AG04449 (cell line): ENCODE measurements at regions not wholly inside any gene's neighbourhood (a gene's known extent, or its start where the extent isn't known, plus 50 kb on each side); places are given as distances from the start of the nearest gene placed in this dataset.

Source experiments
- CTCF ChIA-PET: fragments of 350-600 bp; formaldehyde crosslinking; extraction: SDS; loops from one replicate; lab custom pipeline; 2021; ENCODE audit warnings: antibody characterized with exemption; lab: Yijun Ruan, JAX
- POLR2A ChIA-PET: fragments of 400-600, 350-600 bp; formaldehyde crosslinking; extraction: SDS; loops from one replicate; lab custom pipeline; 2020; ENCODE audit warnings: antibody characterized with exemption, inconsistent platforms; lab: Yijun Ruan, JAX
- DNase-seq: peaks from one replicate; pipeline ENCODE4 v3.0.0-alpha.2; 2010; ENCODE audit warnings: low read depth, low spot score
- H3K4me3 ChIP-seq: 2 replicates; pipeline ENCODE4 v1.5.1; 2011; ENCODE audit warnings: low read depth, mild to moderate bottlenecking, control low read depth, low read length
- CTCF ChIP-seq: IDR thresholded peaks from one replicate; pipeline ENCODE4 v1.5.1; 2011; ENCODE audit warnings: mild to moderate bottlenecking, moderate library complexity, low read length, control low read depth, inconsistent platforms; ENCODE audit not compliant: insufficient read depth; ENCODE audit errors: missing control alignments

- DNase-seq, result no peak
- CTCF ChIA-PET, result interaction anchor here (1.0 kb wide), 1 partner anchor 262 kb away, joined by 4 read pairs; no protein-coding TSS in a partner anchor
- POLR2A ChIA-PET, result no interaction called here
- no peak for TF ChIP-seq CTCF
- no peak overlapping the region for H3K4me3 ChIP-seq
These were observed 129.2 kb upstream of the BMP4 start for GRCh38 chr14:54085841-54086240.

DNA sequence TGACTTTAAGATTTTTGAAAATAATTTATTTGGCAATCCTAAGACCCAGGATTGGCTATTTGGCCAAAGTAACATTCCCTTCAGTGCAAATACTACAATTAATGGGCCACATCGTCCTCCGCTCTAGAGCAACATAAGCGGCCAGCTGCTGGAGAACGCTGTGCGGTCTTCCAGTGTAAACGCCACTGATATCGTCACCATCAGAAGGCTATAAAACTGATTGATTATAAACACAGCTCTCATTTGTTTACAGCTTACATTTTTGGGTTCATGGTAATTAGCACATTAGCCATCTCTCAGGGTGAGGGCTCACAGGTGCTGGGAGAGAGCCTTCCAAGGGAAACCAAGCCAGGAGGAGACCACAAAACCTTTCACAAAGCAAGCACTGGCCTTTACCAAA lies 130.1 kb upstream of the BMP4 start:
- ChIA-PET POLR2A (no interaction called here), CTCF (interaction anchor here (1.0 kb wide), 1 partner anchor 261 kb away, joined by 4 read pairs; no protein-coding TSS in a partner anchor)
- DNase-seq, result no peak
- TF ChIP-seq CTCF, result no peak
- no peak overlapping the region for H3K4me3 ChIP-seq

DNA sequence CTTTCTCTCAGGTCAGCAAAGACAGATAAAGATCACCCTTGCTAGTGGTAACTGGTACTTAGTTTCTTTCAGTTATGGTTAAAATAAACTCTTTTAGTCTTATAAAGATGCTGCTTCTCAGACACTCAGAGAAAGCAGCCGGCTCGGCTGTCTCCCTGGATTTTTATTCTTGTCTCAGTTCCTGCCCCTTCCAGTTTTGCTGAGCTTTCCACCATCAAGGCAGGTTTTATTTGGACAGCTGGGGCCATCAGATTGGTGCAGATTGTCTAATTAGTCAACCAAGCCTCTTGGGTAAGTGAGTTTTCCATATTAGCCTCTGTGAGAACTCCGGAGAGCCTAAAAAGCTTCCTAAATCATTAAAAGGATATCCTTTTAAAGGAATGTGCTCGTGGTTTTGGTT lies 130.8 kb upstream of the BMP4 start:
- ChIA-PET CTCF (no interaction called here), POLR2A (no interaction called here)

DNA sequence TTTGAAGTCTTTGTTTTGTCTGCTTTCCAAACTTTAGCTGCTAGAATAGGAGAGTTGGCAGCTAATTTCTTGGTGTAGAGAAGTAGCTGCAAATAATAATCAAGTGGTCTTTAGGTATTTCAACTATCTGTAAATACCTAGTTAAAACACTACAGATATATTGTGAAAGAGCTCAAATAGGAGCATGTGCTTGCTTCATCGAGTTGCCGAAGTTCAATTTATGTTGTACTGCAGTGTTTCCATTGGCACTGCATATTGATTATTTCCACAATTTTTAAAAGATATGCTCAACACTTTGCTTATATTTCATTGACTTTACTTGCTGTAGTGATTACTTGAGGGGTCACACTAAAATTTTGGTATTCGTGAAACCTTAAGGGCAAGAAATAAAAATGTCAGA lies 131.6 kb upstream of the BMP4 start:
- ChIA-PET CTCF (interaction anchor here (0.8 kb wide), 1 partner anchor 87 kb away, joined by 3 read pairs; no protein-coding TSS in a partner anchor), POLR2A (no interaction called here)
- DNase-seq, result no peak
- no peak overlapping the region for H3K4me3 ChIP-seq
- TF ChIP-seq CTCF, result no peak

More for the DNA sequence above, 130.8 kb upstream of the BMP4 start:
- no peak for TF ChIP-seq CTCF
- no peak for DNase-seq
- H3K4me3 ChIP-seq, result no peak overlapping the region

DNA sequence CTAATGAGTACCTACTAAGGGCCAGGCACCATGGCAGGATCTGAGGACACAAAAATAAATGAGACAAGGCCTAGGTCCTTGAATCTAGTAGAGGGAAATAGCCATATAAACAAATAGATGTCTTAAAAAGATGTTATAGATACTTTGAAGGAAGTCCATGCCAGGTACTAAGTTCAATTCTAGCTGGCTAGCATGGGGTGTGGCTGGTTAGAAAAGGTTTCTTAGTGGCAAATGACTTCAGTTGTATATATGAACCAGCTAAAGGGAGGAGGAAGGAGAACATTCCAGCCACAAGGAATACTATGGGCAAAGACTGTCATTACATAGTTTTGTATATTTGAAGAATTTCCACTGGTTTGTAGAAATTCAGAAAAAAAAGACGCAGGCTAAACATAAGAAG lies 133.6 kb upstream of the BMP4 start:
- TF ChIP-seq CTCF, result no peak
- no peak overlapping the region for H3K4me3 ChIP-seq
- CTCF ChIA-PET, result no interaction called here
- POLR2A ChIA-PET, result no interaction called here
- no peak for DNase-seq

DNA sequence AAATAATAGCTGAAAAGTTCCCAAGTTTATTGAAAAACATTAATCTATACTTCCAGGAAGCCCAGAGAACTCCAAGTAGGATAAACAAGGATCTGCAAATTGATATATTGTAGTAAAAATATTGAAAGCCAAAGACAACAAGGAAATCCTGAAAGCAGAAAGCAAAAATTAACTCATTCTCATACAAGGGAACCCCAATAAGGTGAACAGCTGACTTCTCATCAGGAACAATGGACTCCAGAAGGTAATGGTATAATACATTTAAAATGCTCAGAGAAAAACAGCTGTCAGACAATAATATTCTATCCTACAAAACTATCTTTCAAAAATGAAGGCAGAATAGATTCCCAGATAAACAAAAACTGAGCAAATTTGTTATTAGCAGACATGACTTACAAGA lies 138.1 kb upstream of the BMP4 start:
- no peak overlapping the region for H3K4me3 ChIP-seq
- ChIA-PET POLR2A (no interaction called here), CTCF (interaction anchor here (0.9 to 1.6 kb wide), 2 partner anchors 24 to 253 kb away, joined by 3 read pairs; no protein-coding TSS in a partner anchor)
- DNase-seq, result no peak
- TF ChIP-seq CTCF, result no peak
